ENCODE measurements at regions not wholly inside any gene's neighbourhood (a gene's known extent, or its start where the extent isn't known, plus 50 kb on each side); places are given as distances from the start of the nearest gene placed in this dataset.

GRCh38 chr3:127135241-127136023 is 57.5 kb upstream of the PRR23E start (continued):
- TF ChIP-seq CTCF (IDR thresholded peaks at IDR 0.05; ENCODE audit: low read depth, low read length, missing input control) (no peak), YY1 (IDR thresholded peaks at IDR 0.05) (no peak), FOXA1 (IDR thresholded peaks at IDR 0.05) (no peak)

DNA sequence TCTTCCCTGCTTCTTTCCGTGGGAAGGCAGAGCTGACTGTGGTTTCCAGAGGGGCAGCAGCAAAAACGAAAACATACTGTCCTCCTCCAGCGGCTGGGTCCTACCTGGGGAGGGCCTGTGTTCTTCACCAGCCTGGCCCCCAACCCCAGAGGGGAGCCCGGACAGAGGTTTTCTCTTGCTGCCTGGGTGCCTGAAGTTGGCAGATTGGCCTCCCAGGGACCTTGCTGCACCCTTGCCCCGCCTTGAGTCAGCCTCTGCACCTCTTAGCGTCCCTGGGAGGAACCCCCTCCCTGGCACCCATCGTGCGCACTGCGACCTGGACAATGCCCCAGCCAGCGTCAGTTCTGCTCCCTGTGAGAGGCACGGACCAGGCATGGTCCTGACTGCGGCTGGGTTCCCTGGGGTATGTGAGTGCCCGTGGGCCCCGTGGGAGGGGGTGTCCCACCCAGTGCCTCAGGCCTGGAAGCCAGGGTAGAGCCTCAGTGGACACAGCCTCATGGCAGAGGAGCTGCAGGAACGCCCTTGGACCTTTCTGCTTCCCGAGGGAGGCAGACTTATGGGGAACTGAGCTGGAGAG is 56.8 kb upstream of the PRR23E start:
- DNase-seq (ENCODE audit: low spot score): no peak
- no peak for TF ChIP-seq REST (IDR thresholded peaks at IDR 0.05)
- TF ChIP-seq RAD21 (IDR thresholded peaks at IDR 0.05): no peak
- TF ChIP-seq, protein P1, sequence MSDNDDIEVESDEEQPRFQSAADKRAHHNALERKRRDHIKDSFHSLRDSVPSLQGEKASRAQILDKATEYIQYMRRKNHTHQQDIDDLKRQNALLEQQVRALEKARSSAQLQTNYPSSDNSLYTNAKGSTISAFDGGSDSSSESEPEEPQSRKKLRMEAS (IDR thresholded peaks at IDR 0.05): no peak
- no peak for TF ChIP-seq ATF3 (IDR thresholded peaks at IDR 0.05)
- TF ChIP-seq, protein P2, sequence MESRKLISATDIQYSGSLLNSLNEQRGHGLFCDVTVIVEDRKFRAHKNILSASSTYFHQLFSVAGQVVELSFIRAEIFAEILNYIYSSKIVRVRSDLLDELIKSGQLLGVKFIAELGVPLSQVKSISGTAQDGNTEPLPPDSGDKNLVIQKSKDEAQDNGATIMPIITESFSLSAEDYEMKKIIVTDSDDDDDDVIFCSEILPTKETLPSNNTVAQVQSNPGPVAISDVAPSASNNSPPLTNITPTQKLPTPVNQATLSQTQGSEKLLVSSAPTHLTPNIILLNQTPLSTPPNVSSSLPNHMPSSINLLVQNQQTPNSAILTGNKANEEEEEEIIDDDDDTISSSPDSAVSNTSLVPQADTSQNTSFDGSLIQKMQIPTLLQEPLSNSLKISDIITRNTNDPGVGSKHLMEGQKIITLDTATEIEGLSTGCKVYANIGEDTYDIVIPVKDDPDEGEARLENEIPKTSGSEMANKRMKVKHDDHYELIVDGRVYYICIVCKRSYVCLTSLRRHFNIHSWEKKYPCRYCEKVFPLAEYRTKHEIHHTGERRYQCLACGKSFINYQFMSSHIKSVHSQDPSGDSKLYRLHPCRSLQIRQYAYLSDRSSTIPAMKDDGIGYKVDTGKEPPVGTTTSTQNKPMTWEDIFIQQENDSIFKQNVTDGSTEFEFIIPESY (IDR thresholded peaks at IDR 0.05): no peak
- TF ChIP-seq JUND (IDR thresholded peaks at IDR 0.05): no peak
- TF ChIP-seq YY1 (IDR thresholded peaks at IDR 0.05): no peak
- no peak for TF ChIP-seq CTCF (IDR thresholded peaks at IDR 0.05; ENCODE audit: low read depth, low read length, missing input control)
- no peak for TF ChIP-seq RXRA (IDR thresholded peaks at IDR 0.05)
- TF ChIP-seq NR2F2 (IDR thresholded peaks at IDR 0.05): no peak
- no peak for TF ChIP-seq TAF1 (conservative IDR thresholded peaks at IDR 0.05)
- no peak for TF ChIP-seq HNF4G (IDR thresholded peaks at IDR 0.05)
- TF ChIP-seq FOXA2 (IDR thresholded peaks at IDR 0.05): no peak
- H3K9me3 ChIP-seq (ENCODE audit: control insufficient read depth in 4 of 4, low read length in 3 of 4): no peaks in the 10 kb centered on the region
- WGBS: 69% methylated on average over 16 of the region's 16 CpGs
- H3K36me3 ChIP-seq (ENCODE audit: control insufficient read depth in 4 of 4, insufficient read depth in 3 of 4, low read depth in 1 of 4, low read length in 3 of 4): no peaks in the 10 kb centered on the region
- peaks cover 0 to 4% (median 0%) of the 10 kb centered on the region in 4 donors for H3K4me1 ChIP-seq (ENCODE audit: control insufficient read depth in 4 of 4, insufficient read depth in 4 of 4, low read length in 3 of 4)
- H3K4me3 ChIP-seq (ENCODE audit: low read depth in 1 of 3, low read length in 3 of 3): no peak overlapping the region
- no peak overlapping the region for H3K27ac ChIP-seq (ENCODE audit: low read depth in 1 of 2, low read length in 2 of 2)
- H3K9ac ChIP-seq (ENCODE audit: low read depth in 1 of 2, low read length in 2 of 2): no peak overlapping the region
- peaks cover 0 to 32% (median 6%) of the 10 kb centered on the region in 4 donors for H3K27me3 ChIP-seq (ENCODE audit: control insufficient read depth in 4 of 4, insufficient read depth in 4 of 4, low read length in 3 of 4)
